HG02970 (cell line): ENCODE measurements at regions not wholly inside any gene's neighbourhood (a gene's known extent, or its start where the extent isn't known, plus 50 kb on each side); places are given as distances from the start of the nearest gene placed in this dataset.
"Not testable (repeated sequence)": the region's sequence is repeated elsewhere in the genome, so short reads cannot be mapped to it uniquely, and the experiment has no call there.

Experiments used
- ATAC-seq: cut with Tn5 transposase; IDR thresholded peaks from one replicate; pipeline ENCODE4 v1.9.1; 2021; ENCODE audit warnings: mild to moderate bottlenecking, moderate library complexity, moderate number of reproducible peaks; ENCODE audit not compliant: unreplicated experiment, low FRiP score

- ATAC-seq: no peak
Observed at GRCh38 chr17:36691606-36692005, 90.2 kb downstream of the MRM1 start.

- no peak for ATAC-seq
Observed at GRCh38 chr17:36695082-36695481, 93.7 kb downstream of the MRM1 start.

- not testable (repeated sequence) for ATAC-seq
Observed at GRCh38 chr17:36695710-36696109, 94.3 kb downstream of the MRM1 start.

- ATAC-seq: no peak
Observed at GRCh38 chr17:36696805-36697204, 95.4 kb downstream of the MRM1 start.

- ATAC-seq: no peak
Observed at GRCh38 chr17:36697903-36698530, 96.6 kb downstream of the MRM1 start.

- no peak for ATAC-seq
Observed at GRCh38 chr17:36701429-36702099, 100.2 kb downstream of the MRM1 start.

GRCh38 chr17:36702636-36703035 lies 101.3 kb downstream of the MRM1 start:
- ATAC-seq: no peak

GRCh38 chr17:36703860-36704266 lies 102.5 kb downstream of the MRM1 start:
- no peak for ATAC-seq

- no peak for ATAC-seq
Observed at GRCh38 chr17:36705283-36705795, 104.0 kb downstream of the MRM1 start.

- no peak for ATAC-seq
Observed at GRCh38 chr17:36705874-36706731, 104.7 kb downstream of the MRM1 start.

GRCh38 chr17:36707904-36708303 lies 106.5 kb downstream of the MRM1 start:
- ATAC-seq: no peak

- no peak for ATAC-seq
Observed at GRCh38 chr17:36714789-36715188, 113.4 kb downstream of the MRM1 start.

- ATAC-seq: no peak
Observed at GRCh38 chr17:36715951-36716350, 114.6 kb downstream of the MRM1 start.

GRCh38 chr17:36717088-36717487 lies 115.7 kb downstream of the MRM1 start:
- no peak for ATAC-seq

- no peak for ATAC-seq
Observed at GRCh38 chr17:36720131-36720530, 118.7 kb downstream of the MRM1 start.

- no peak for ATAC-seq
Observed at GRCh38 chr17:36721560-36722120, 120.3 kb downstream of the MRM1 start.

- peak; percentile 71 for ATAC-seq
Observed at GRCh38 chr17:36722121-36722902, 120.9 kb downstream of the MRM1 start.

GRCh38 chr17:36722903-36723263 lies 121.5 kb downstream of the MRM1 start:
- ATAC-seq: no peak

- no peak for ATAC-seq
Observed at GRCh38 chr17:36723459-36724025, 122.2 kb downstream of the MRM1 start.

- ATAC-seq: no peak
Observed at GRCh38 chr17:36726199-36726598, 124.8 kb downstream of the MRM1 start.
